ENCODE measurements at regions not wholly inside any gene's neighbourhood (a gene's known extent, or its start where the extent isn't known, plus 50 kb on each side); places are given as distances from the start of the nearest gene placed in this dataset.
"Not testable (repeated sequence)": the region's sequence is repeated elsewhere in the genome, so short reads cannot be mapped to it uniquely, and the experiment has no call there.

DNA sequence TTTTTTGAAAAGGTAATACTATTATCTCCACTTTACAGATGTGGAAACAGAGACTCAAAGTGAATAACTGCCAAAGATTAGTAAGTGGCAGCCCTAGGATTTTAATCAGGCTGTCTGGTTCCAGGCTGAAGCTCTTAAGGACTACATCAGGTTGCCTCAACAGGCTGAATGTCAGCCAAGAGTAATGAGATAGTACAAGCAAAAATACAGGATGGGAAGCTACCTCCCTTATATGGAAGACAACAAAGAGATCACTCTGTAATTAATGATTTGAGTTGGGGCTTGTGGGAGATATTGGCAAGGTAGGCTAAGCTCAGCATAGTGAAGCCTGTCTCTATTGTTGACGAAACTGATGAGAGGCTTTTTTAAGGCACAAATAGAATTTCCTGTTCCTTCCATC is 323.1 kb downstream of the KCNJ3 start:
- DNase-seq, result no peak
- ATAC-seq, result no peak

DNA sequence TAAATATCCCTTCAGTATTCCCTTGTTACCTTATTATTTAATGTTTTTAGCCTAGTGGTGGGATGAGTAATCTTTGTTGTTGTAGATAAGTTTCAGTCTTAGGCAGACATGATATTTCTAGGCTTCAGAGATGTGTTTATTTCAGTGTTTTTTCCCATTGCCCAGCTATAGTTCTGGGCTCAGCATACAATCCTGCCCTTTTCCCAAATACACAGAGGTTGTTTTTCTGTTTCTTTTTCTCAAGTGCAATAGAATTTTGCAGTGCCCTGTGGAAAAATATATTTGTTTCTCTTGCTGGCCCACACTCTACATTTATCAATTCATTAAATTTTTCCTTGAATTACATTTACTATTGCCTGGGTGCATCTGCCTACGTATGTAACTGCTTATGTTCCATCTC is 321.8 kb downstream of the KCNJ3 start:
- ATAC-seq (no peak), DNase-seq (no peak)

DNA sequence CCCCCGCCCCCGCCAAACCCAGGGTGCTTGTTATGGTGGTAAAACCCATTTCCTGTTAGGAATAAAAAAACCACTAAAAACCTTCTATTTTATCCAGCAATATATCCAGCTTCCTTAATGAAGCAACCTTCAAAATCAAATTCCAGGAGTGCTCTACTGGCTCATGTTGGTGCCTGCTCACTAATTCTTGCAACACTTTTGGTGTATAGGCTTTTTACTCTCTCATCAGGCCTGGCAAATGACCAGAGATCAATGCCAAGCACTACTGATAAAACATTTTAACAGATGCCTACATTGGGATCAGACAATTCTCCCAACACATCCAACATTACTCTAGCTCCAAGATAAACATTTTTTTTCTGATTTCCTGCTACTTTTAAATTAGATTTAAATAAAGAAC is 312.4 kb downstream of the KCNJ3 start:
- no peak for ATAC-seq
- DNase-seq, result no peak

DNA sequence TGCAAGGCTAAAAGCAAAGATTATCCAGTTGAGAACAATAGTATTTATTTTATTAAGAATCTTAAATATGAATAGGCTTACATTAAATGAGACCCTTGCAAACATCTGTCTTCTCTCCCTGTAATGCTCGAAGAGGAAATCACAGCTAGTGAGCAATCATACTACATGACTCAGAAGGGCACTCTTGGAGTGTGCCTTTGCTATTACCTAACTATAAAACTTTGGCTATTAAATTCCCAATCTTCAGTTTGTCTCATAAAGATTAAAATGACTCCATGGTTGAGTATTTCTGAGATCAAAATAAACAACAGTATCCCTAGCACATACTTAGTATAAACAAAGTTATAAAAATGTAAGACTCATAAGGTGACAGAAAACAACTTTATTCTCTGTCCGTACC is 296.9 kb downstream of the KCNJ3 start:
- DNase-seq, result no peak
- no peak for ATAC-seq

DNA sequence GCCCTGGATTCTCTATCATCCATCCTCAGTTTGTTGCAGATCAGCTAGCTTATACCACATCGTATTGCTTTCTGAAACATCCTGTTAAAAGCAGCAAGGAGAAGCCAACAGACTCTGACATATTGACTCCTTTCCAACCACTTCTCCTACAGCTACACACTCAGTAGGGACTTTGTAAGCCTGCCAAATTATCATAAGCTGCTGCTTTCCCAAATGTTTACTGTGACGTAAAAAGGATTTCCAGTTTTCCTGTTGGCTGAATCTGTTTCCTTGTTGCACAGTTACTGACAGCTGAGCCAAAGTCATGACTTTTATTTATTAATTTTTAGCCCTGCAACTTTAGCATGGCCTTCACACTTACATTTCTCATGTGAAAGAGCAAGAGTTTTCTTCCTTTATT is 294.3 kb downstream of the KCNJ3 start:
- DNase-seq (no peak), ATAC-seq (no peak)

DNA sequence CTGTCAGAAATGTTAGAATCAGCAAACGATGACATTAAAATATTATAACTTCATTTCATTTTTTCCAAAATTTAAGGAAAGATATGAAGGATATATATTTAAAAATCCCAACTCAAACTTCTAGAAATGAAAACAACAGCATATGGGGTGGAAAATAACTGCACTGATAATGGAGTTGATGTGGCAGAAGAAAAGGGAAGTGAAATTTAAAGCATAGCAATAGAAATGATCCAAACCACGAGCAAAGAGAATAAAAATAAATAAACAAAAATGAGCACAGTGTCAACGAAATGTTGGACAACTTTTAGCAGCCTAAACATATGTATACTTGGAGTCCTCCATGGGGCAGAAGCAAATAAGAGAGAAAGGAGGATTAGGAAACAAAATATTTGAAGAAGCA is 280.2 kb downstream of the KCNJ3 start:
- DNase-seq, result no peak
- no peak for ATAC-seq

DNA sequence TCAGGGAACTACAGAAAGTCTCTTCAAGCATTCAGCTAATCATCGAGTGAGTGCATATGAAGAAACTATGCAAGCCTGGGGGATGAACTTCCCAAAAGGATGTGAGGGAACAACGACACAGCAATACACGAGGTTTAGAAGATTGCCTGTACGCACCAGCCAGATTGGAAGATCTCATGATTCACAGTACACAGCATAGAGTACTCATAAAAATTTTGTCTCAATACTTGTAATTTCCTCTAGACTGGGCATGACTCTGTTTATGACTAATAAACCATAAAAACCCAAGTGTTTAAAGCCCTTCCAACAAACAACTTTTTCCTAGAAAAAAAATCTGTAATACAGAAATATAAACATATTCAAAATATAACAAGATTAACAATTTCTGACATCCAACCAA is 279.7 kb downstream of the KCNJ3 start:
- ATAC-seq (no peak), DNase-seq (no peak)

DNA sequence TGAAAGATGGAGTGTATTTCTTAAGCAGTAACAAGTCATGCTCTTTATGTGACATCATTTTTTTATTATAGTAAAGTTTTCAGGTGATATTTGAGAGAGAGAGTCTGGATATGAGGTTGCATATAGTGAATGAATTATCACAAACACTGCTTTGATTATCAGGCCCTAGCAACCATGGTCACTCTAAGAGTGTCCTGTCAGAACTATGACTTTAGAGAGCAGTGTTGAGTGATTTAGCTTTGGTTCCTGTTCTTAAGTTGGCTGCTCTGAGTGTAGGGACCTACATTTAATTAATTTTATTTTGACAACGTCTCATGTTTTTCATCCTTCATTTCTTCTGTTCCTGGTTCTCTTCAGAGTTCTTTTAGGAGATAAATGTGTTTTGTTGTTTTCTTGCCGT is 275.5 kb downstream of the KCNJ3 start:
- no peak for ATAC-seq

DNA sequence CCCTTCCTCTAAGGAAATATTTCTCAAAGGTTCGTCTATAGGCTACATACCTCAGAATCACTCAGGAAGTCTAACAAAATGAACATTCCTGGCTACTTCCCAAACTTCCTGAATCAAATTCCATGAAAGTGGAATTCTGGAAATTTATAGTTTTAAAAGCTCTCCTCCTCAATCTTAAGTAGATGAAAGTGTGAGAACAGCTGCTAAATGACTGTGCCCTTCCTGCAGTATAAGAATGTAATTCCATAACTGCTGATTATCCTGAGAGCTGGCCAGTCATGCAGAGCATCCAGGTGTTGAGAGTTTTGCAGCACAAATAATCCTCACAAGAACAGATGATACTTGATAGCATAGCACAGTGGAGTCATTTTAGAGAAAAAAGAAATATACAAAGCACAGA is 265.0 kb downstream of the KCNJ3 start:
- ATAC-seq (no peak), DNase-seq (no peak)

More for the DNA sequence above, 275.5 kb downstream of the KCNJ3 start:
- no peak for DNase-seq

DNA sequence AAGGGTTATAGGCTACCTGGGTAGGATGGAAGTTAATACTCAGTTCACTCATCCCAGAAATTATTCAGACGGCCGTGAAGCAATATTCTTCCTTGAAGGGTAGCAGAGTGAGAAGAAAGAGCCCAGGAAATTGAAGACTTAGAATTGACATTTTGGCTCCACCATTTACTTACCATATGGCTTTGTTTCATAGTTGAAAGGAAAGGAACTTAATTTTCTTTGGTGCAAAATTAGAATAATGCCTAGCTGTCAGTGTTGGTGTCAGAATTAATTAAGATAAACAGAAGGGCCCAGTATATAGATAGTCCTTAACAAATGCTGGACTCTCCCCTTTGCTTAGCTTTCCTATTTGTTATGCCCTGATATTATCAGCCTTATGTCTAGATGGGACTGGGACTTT is 263.2 kb downstream of the KCNJ3 start:
- ATAC-seq (no peak), DNase-seq (no peak)

DNA sequence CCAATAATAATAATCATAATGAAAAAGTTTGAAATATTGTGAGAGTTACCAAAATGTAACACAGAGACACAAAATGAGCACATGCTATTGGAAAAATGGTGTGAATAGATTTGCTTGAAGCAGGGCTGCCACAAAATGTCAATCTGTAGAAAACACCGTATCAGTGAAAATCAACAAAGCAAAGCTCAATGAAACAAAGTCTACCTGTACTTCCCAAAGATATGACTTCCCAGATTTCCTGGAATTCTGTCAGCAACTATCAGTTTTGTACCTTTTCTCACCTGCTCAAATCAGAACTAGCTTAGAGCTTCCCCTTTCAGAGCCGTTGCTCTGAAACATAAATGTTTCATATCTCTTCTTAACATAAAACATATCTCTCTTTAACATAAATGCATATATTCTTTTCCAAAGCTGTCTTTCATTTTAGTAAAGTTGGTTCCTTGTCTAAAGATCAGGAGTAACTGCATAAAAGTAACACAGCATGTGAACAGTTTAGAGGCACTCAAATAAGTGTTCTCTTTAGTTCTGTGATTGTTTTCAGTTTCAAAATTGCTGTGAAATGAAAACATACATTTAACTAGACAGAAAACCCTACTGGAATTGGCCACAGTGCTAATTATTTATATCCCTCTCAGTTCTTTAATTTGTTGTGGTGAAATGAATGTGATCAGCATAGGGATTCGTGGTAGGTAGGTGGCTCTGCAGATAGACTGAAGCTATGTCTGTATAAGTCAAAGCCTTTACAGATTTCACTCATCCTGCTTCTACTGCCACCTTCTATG is 262.5 kb downstream of the KCNJ3 start:
- ATAC-seq, result no peak
- no peak for DNase-seq

DNA sequence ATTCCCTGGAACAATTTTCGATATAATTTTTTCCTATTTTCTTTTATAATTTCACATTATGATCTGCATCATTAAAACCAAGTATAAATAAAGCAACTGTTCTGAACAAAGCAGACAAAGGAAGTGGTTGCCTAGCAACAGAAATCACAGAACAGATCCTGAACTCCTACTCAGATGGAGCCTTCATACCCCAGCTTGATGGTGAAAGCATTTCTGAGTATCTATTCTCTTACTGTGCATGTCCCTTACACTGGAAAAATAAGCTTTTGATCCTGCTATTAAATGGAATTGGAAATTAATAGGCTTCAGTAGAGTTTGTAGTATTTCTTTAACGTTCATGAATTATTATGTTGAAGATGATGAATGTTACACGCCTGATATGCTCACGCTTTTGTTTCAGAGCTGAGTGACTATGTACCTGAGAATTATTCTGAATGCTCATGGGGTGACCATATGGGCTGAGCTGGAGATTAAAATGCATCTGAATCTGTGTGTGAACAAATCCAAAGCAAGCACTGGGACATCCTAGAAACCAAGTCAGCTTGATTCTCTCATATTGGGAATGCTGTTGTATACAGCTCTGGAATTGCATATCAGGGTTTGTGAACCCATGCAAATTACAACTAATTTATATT is 254.0 kb downstream of the KCNJ3 start:
- no peak for ATAC-seq

DNA sequence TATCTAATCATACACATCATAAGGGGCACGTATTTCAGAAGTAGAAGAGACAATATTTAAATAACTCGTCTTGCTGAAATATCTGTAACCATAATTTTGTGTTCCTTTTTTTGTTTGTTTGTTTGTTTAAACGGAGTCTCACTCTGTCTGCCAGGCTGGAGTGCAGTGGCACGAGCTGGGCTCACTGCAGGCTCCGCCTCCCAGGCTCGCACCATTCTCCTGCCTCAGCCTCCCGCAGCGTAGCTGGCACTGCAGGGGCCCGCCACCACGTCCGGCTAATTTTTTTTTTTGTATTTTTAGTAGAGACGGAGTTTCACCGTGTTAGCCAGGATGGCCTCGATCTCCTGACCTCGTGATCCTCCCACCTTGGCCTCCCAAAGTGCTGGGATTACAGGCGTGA is 248.9 kb downstream of the KCNJ3 start:
- not testable (repeated sequence) for ATAC-seq

More for the DNA sequence above, 254.0 kb downstream of the KCNJ3 start:
- DNase-seq, result no peak

DNA sequence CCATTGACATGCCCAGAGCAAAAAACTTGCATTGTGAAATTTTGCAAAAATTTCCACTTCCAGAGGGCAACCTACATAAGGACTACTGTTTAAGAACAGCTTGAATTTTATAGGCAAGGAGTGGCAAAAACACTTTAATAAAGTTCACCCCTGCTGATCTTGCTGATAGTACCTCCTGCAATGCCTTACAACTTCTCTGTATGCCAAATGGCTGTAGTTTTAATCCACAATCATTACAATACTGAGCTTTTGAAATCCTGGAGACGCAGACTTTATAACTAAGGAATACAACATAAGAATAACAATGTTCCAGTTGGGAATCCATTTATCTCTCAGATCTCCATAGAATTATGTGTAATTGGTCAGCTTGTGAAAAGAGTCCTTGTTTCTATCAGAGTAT is 247.5 kb downstream of the KCNJ3 start:
- DNase-seq (no peak), ATAC-seq (no peak)

More for the DNA sequence above, 248.9 kb downstream of the KCNJ3 start:
- not testable (repeated sequence) for DNase-seq

DNA sequence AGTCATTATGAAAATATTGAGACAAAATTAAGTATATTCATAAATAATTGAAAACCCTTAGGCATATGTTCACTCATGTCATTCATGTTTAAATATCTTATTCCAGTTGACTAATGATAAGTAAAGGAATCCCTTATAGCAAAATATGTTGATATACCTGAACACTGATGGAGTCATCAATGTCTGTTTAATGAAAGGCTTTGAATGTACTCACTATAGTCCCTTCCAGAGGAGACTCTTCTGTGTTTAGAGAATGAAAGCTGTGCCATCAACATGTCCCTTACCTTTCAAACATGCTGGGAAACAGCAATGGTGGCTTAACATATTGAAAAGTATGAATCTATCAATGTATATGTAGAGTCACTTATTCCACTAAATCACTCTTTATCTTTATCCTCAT is 242.9 kb downstream of the KCNJ3 start:
- ATAC-seq (no peak), DNase-seq (no peak)

DNA sequence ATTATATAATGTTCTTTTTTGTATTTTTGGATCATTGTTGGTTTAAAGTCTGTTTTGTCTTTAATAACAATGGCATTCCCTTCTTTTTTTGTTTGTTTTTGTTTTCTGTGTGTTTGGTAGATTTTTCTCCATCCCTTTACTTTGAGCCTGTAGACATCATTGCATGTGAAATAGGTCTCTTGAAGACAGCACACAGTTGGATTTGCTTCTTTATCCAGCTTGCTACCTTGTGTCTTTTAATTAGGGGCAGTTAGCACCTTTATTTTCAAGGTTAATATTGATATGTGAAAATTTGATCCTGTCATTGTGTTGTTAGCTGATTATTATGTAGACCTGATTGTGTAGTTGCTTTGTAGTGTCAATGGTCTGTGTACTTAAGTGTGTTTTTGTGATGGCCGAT is 235.7 kb downstream of the KCNJ3 start:
- no peak for DNase-seq
- no peak for ATAC-seq

DNA sequence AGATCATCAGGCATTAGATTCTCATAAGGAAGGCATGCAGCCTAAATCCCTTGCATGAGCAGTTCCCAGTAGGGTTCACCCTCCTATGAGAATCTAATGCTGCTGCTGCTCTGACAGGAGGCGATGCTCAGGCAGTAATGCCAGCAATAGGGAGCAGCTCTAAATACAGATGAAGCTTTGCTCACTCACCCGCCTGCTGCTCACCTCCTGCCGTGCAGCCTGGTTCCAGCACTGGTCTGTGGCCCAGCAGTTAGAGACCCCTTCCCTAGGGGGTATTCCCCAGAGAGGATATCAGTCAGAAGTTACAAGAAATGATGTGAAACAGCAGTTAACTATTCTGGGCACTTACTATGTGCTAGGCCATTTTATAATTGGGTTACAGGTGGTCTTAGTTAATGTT is 226.0 kb downstream of the KCNJ3 start:
- DNase-seq (no peak), ATAC-seq (no peak)

DNA sequence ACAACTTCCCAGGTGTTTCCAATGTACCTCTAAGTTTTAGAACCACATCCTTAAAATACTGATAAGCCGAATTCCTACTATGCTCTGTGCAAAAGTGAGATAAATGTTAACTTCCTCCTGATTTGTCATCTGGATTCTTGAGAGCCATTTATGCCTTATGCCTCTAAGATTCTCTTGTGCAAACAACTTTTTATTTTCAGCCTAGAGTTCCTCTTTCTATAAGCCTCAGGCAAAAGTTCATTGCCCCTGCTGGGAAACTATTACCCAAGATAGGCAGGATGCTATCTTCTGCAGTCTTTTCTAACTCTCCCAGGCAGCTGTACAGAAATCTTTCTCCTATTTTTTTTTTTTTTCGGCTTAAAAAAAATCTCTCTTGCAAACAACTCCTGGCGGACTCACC is 216.1 kb downstream of the KCNJ3 start:
- no peak for DNase-seq
- no peak for ATAC-seq

DNA sequence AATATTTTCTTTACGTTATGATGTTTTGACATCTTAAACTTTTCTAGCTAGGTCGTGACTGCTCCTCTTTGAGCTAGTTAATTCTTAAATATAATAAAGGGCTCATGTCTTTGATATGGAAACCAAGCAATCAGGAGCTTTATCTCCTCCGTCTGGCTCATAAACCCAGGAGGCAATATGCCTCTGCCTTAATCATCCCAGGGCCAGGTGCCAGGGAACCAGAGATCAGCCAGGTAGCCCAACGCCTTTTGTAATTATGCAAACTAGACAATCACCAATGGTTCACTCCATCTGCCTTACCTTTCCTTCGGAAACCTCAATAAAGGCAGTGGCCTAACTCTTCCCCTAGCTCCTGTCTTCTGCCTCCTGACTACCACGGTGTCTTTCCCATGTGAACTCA is 213.7 kb downstream of the KCNJ3 start:
- no peak for ATAC-seq

DNA sequence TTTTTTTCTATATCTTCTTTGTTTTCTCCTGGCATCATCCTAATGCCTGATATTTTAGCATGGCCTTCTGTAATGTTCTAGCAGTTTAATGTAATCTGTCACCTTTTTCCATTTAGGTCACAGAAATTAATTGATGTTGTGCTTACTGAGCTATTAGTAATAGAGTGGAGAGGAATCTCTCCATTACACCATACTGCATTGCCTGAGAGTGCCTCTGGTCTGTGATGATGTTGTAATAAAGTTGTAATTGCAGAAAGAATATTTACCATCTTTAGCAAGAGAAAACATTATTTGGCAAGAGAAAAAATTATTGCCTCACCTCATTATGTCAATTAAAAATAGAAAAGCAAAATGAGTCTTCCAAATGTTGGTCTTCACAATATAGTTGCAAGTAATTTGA is 213.2 kb downstream of the KCNJ3 start:
- no peak for ATAC-seq
- DNase-seq, result no peak

More for the DNA sequence above, 213.7 kb downstream of the KCNJ3 start:
- DNase-seq, result no peak

DNA sequence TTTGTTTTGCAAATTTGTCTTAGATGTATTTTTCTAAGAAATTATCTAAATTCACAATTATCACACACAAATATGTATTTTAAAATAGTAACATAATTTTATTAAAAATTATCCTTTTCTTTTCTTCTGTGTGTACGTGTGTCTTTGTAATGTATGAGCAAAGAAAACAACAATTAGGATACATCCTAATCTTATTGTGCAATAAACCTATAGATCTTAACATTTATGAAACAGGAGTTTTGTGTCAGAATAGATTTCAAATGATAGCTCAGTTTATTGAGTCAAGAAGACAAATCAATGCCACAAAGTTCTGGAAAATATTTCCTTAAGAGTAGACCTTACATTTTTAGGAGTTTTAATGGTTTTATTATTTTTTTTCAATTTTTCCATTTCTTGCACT is 212.2 kb downstream of the KCNJ3 start:
- ATAC-seq (no peak), DNase-seq (no peak)

DNA sequence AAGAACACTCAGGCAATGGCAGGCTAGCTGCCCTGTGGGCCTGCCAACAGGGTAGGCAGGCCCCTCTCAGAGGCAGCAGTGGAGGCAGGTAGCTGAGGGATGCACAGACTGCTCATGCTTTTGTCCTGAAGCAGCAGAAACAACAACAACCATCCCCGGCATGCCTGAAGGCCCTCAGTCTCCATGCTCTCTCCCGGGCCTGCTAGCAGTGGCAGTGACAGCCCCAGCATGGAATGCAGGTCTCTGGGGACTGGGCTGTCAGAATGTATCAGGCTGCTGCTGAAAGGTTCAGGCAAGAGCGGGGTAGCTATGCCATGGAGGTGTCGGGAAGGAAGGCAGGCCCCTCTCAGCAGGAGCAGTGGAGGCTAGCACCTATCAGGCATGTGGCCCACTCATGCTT is 209.8 kb downstream of the KCNJ3 start:
- DNase-seq, result no peak
- no peak for ATAC-seq

Measured in stimulated activated naive CD8-positive, alpha-beta T cell treated with anti-CD3 and anti-CD28 coated beads, Interleukin-15, Interleukin-2, amounts not matched to agents 100 U/mL and 50 U/mL, for 24 hours (primary cell).